PC-9 (cell line): ENCODE measurements at regions not wholly inside any gene's neighbourhood (a gene's known extent, or its start where the extent isn't known, plus 50 kb on each side); places are given as distances from the start of the nearest gene placed in this dataset.

Source experiments
- BruUV-seq: library from RNA; stranded (reverse); fragments of 400-500 nt; replicated peaks from 2 replicates; lab custom pipeline; 2021; lab: Mats Ljungman, UMichigan
- CTCF ChIA-PET: fragments of 300-600 bp; sonication (Branson Sonifier 250); formaldehyde crosslinking; loops from one replicate; lab custom pipeline; 2022; ENCODE audit warnings: antibody characterized with exemption; lab: Charles Lee
- POLR2A ChIA-PET: fragments of 300-600 bp; sonication (Branson Sonifier 250); formaldehyde crosslinking; loops from one replicate; lab custom pipeline; 2022; ENCODE audit warnings: antibody characterized with exemption; ENCODE audit not compliant: unreplicated experiment; lab: Charles Lee
- DNase-seq, 2 experiments: peaks; one replicate each; pipeline versions ENCODE4 v3.0.0 to v3.0.0-alpha.2; 2015 to 2022; ENCODE audit warnings: mixed read lengths in 1 of 2
- H2AFZ ChIP-seq: fragments of 200-600 bp; sonication (generic); 2 replicates; pipeline ENCODE4 v1.8.1; 2017; ENCODE audit warnings: antibody characterized with exemption
- H3F3A ChIP-seq: fragments of 200-600 bp; sonication (generic); 2 replicates; pipeline ENCODE4 v1.8.1; 2017; ENCODE audit warnings: antibody characterized with exemption, mild to moderate bottlenecking, low read depth; ENCODE audit not compliant: insufficient read depth
- H3K27ac ChIP-seq: fragments of 200-600 bp; sonication (generic); 2 replicates; pipeline ENCODE4 v1.6.1; 2016; ENCODE audit warnings: mixed run types
- H3K27me3 ChIP-seq: fragments of 200-600 bp; sonication (generic); 2 replicates; pipeline ENCODE4 v1.6.1; 2016; ENCODE audit warnings: low read depth, mixed run types; ENCODE audit not compliant: insufficient read depth
- H3K36me3 ChIP-seq: fragments of 200-600 bp; sonication (generic); 2 replicates; pipeline ENCODE4 v1.6.1; 2016; ENCODE audit warnings: low read depth, mixed run types
- H3K4me1 ChIP-seq: fragments of 200-600 bp; sonication (generic); replicated peaks from 2 replicates; pipeline ENCODE4 v1.6.1; 2016; ENCODE audit warnings: mixed run types; ENCODE audit not compliant: insufficient read depth
- H3K4me2 ChIP-seq: fragments of 200-600 bp; sonication (generic); 2 replicates; pipeline ENCODE4 v1.6.1; 2017; ENCODE audit warnings: mixed run types
- H3K4me3 ChIP-seq: fragments of 200-600 bp; sonication (generic); 2 replicates; pipeline ENCODE4 v1.6.1; 2016; ENCODE audit warnings: mixed run types
- H3K79me2 ChIP-seq: fragments of 200-600 bp; sonication (generic); 2 replicates; pipeline ENCODE4 v1.6.1; 2017; ENCODE audit warnings: low read depth, mixed run types
- H3K9me2 ChIP-seq: fragments of 200-600 bp; sonication (generic); 2 replicates; pipeline ENCODE4 v1.8.1; 2017; ENCODE audit warnings: mild to moderate bottlenecking; ENCODE audit not compliant: insufficient read depth
- H3K9me3 ChIP-seq: fragments of 200-600 bp; sonication (generic); 2 replicates; pipeline ENCODE4 v1.8.1; 2016; ENCODE audit warnings: low read depth; ENCODE audit not compliant: insufficient read depth
- H4K20me1 ChIP-seq: fragments of 200-600 bp; sonication (generic); 2 replicates; pipeline ENCODE4 v1.8.1; 2017; ENCODE audit not compliant: insufficient read depth
- CTCF ChIP-seq: fragments of 200-600 bp; sonication (generic); conservative IDR thresholded peaks from 2 replicates; pipeline ENCODE4 v1.6.1; 2017; ENCODE audit warnings: mixed run types, antibody characterized with exemption, mild to moderate bottlenecking, moderate library complexity
- EZH2 ChIP-seq: fragments of 200-600 bp; sonication (generic); IDR thresholded peaks from 2 replicates; pipeline ENCODE4 v1.8.0; 2017; ENCODE audit warnings: antibody characterized with exemption, low read depth
- intact Hi-C: fragments of 100-400 bp; cut with micrococcal nuclease; formaldehyde crosslinking; loops from one replicate; pipeline ENCODE4 v1.10.0; 2022; ENCODE audit not compliant: unreplicated experiment

- ChIA-PET POLR2A (no interaction called here), CTCF (no interaction called here)
- Histone ChIP-seq H3K4me2 (no peak overlapping the region), H3F3A (no peaks in the 10 kb centered on the region), H3K9me3 (no peaks in the 10 kb centered on the region), H3K27me3 (no peaks in the 10 kb centered on the region), H3K79me2 (no peaks in the 10 kb centered on the region), H3K27ac (no peak overlapping the region), H3K9me2 (no peaks in the 10 kb centered on the region), H4K20me1 (no peaks in the 10 kb centered on the region), H3K4me1 (no peaks in the 10 kb centered on the region), H3K4me3 (no peak overlapping the region), H2AFZ (no peak overlapping the region), H3K36me3 (no peaks in the 10 kb centered on the region)
- intact Hi-C loops: no loop called here
- no peak for TF ChIP-seq CTCF
- TF ChIP-seq EZH2: no peak
- no peak for DNase-seq
- no TSS peak for BruUV-seq
Measured at GRCh38 chr18:40006634-40007033, 1948.4 kb upstream of the PIK3C3 start.

- Histone ChIP-seq H3K36me3 (no peaks in the 10 kb centered on the region), H3K4me1 (no peaks in the 10 kb centered on the region), H3F3A (no peaks in the 10 kb centered on the region), H3K79me2 (no peaks in the 10 kb centered on the region), H4K20me1 (no peaks in the 10 kb centered on the region), H3K9me3 (no peaks in the 10 kb centered on the region), H3K27me3 (no peaks in the 10 kb centered on the region), H2AFZ (no peak overlapping the region), H3K27ac (no peak overlapping the region), H3K4me3 (no peak overlapping the region), H3K4me2 (no peak overlapping the region), H3K9me2 (no peaks in the 10 kb centered on the region)
- intact Hi-C loops: no loop called here
- POLR2A ChIA-PET: no interaction called here
- TF ChIP-seq CTCF: no peak
- no peak for TF ChIP-seq EZH2
- no TSS peak for BruUV-seq
- DNase-seq: no peak
- CTCF ChIA-PET: no interaction called here
Measured at GRCh38 chr18:40004246-40004645, 1950.8 kb upstream of the PIK3C3 start.

- intact Hi-C loops: no loop called here
- Histone ChIP-seq H2AFZ (no peak overlapping the region; the same call in 1 of the 2 replicates), H3K4me3 (no peak overlapping the region), H3K79me2 (no peaks in the 10 kb centered on the region), H3K9me2 (no peaks in the 10 kb centered on the region), H3F3A (no peaks in the 10 kb centered on the region), H3K9me3 (no peaks in the 10 kb centered on the region), H3K27ac (no peak overlapping the region), H3K4me2 (no peak overlapping the region), H4K20me1 (no peaks in the 10 kb centered on the region), H3K4me1 (no peaks in the 10 kb centered on the region; the same call in 1 of the 2 replicates), H3K27me3 (no peaks in the 10 kb centered on the region), H3K36me3 (no peaks in the 10 kb centered on the region)
- TF ChIP-seq CTCF (no peak), EZH2 (no peak)
- ChIA-PET POLR2A (no interaction called here), CTCF (no interaction called here)
- no peak for DNase-seq
- BruUV-seq: no TSS peak
Measured at GRCh38 chr18:39998317-39998716, 1956.7 kb upstream of the PIK3C3 start.
